ENCODE measurements at regions not wholly inside any gene's neighbourhood (a gene's known extent, or its start where the extent isn't known, plus 50 kb on each side); places are given as distances from the start of the nearest gene placed in this dataset.

DNA sequence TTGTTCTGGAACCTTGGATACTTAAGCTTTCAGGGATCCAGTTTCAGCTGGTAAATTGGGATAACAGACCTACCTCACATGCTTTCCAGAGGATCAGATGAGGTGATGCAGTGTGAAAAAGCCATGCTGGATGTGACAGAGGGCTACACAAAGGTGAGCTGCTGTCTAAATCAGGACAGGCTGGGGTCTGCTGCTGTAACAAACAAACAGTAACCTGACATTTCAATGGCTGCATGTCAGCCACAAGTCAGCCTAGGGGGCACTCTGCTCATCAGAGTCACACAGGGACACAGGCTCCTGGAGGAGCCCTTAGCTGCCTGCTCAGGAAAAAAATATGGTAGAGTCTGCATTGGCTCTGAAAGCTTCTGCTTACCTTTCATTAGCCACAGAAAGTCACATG is 66.7 kb upstream of the EGFLAM start:
- TF ChIP-seq, protein P1, sequence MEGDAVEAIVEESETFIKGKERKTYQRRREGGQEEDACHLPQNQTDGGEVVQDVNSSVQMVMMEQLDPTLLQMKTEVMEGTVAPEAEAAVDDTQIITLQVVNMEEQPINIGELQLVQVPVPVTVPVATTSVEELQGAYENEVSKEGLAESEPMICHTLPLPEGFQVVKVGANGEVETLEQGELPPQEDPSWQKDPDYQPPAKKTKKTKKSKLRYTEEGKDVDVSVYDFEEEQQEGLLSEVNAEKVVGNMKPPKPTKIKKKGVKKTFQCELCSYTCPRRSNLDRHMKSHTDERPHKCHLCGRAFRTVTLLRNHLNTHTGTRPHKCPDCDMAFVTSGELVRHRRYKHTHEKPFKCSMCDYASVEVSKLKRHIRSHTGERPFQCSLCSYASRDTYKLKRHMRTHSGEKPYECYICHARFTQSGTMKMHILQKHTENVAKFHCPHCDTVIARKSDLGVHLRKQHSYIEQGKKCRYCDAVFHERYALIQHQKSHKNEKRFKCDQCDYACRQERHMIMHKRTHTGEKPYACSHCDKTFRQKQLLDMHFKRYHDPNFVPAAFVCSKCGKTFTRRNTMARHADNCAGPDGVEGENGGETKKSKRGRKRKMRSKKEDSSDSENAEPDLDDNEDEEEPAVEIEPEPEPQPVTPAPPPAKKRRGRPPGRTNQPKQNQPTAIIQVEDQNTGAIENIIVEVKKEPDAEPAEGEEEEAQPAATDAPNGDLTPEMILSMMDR (IDR thresholded peaks at IDR 0.05), result no peak
- TF ChIP-seq POLR2A (IDR thresholded peaks at IDR 0.05), result no peak

Data from thyroid gland (tissue), 4 donors.